GM23338 (cell line): ENCODE measurements at regions not wholly inside any gene's neighbourhood (a gene's known extent, or its start where the extent isn't known, plus 50 kb on each side); places are given as distances from the start of the nearest gene placed in this dataset.

Experiments
- CREB1 ChIP-seq: fragments of 250-450 bp; sonication (Bioruptor Pico); IDR thresholded peaks from 2 replicates; pipeline ENCODE4 v1.5.0; 2020; ENCODE audit warnings: low read depth, mild to moderate bottlenecking, moderate library complexity
- CTCF ChIP-seq, 2 experiments: fragments of 200-600 bp in 1 of 2; sonication (generic) in 1 of 2; conservative IDR thresholded peaks; 2 replicates each; pipeline versions ENCODE4 v1.5.1 to v1.6.1; 2016 to 2017; ENCODE audit warnings: antibody characterized with exemption in 2 of 2, low read depth in 2 of 2, mild to moderate bottlenecking in 2 of 2, moderate library complexity in 1 of 2
- EZH2 ChIP-seq: fragments of 200-600 bp; sonication (generic); IDR thresholded peaks from one replicate; pipeline ENCODE4 v1.8.0; 2017; ENCODE audit warnings: antibody characterized with exemption, mild to moderate bottlenecking, low read depth; ENCODE audit not compliant: unreplicated experiment
- EZH2phosphoT487 ChIP-seq: fragments of 200-600 bp; sonication (generic); IDR thresholded peaks from one replicate; pipeline ENCODE4 v1.8.1; 2018; ENCODE audit warnings: antibody characterized with exemption; ENCODE audit not compliant: unreplicated experiment
- NANOG ChIP-seq: IDR thresholded peaks from 2 replicates; pipeline ENCODE4 v1.6.1; 2016; ENCODE audit warnings: antibody characterized with exemption, borderline replicate concordance
- REST ChIP-seq: IDR thresholded peaks from one replicate; pipeline ENCODE4 v1.6.1; 2018; ENCODE audit warnings: antibody characterized with exemption; ENCODE audit not compliant: unreplicated experiment
- STAT1 ChIP-seq: IDR thresholded peaks from one replicate; pipeline ENCODE4 v1.6.1; 2016; ENCODE audit warnings: antibody characterized with exemption; ENCODE audit not compliant: unreplicated experiment
- ZNF114 ChIP-seq: fragments of 250-450 bp; sonication (Bioruptor Pico); IDR thresholded peaks from 2 replicates; pipeline ENCODE4 v1.5.0; 2020; ENCODE audit warnings: mild to moderate bottlenecking, moderate library complexity
- ZNF331 ChIP-seq: fragments of 250-450 bp; sonication (Bioruptor Pico); IDR thresholded peaks from 2 replicates; pipeline ENCODE4 v1.5.0; 2020; ENCODE audit warnings: low read depth, mild to moderate bottlenecking, moderate library complexity
- ZNF462 ChIP-seq: fragments of 250-450 bp; sonication (Bioruptor Pico); IDR thresholded peaks from 2 replicates; pipeline ENCODE4 v1.5.0; 2020; ENCODE audit warnings: mild to moderate bottlenecking, moderate library complexity

- no peak for TF ChIP-seq ZNF462 (CRISPR knock-in tag)
- no peak for TF ChIP-seq STAT1
- TF ChIP-seq EZH2phosphoT487 = no peak
- no peak for TF ChIP-seq CTCF (conservative IDR thresholded peaks at IDR 0.05; ENCODE audit: low read depth in 2 of 2)
- TF ChIP-seq ZNF114 (CRISPR knock-in tag) = no peak
- no peak for TF ChIP-seq NANOG
- TF ChIP-seq CREB1 (CRISPR knock-in tag) = no peak
- no peak for TF ChIP-seq REST
- no peak for TF ChIP-seq EZH2
- no peak for TF ChIP-seq ZNF331 (CRISPR knock-in tag)
Measured at GRCh38 chr4:140267576-140267975, 105.9 kb upstream of the SCOC start (continued).
